Activated gamma-delta T cell (primary cell): ENCODE measurements at regions not wholly inside any gene's neighbourhood (a gene's known extent, or its start where the extent isn't known, plus 50 kb on each side); places are given as distances from the start of the nearest gene placed in this dataset.
"Not testable (repeated sequence)": the region's sequence is repeated elsewhere in the genome, so short reads cannot be mapped to it uniquely, and the experiment has no call there.

Source experiments
- DNase-seq: peaks from one replicate; lab custom pipeline; 2025; lab: John Stamatoyannopoulos, UW

DNA sequence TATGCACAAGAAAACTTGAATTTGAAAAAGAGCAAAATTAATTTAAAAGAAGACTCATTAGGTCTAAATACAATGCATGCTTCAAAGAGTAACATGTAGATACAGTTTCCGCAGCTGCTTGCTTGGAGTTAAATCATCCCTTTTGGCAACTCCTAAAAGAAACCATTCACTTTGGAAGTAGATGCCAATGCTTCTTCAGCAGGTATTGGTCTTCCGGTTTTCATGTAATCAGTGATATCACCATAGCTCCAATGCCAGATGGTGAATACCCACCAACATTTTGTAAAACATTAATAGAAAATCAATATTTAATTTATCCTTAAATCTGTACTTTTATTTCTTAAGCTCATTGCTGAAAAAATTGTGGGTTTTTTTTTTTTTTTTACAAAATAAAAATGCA, 381.1 kb upstream of the PHF14 start:
- DNase-seq: no peak

DNA sequence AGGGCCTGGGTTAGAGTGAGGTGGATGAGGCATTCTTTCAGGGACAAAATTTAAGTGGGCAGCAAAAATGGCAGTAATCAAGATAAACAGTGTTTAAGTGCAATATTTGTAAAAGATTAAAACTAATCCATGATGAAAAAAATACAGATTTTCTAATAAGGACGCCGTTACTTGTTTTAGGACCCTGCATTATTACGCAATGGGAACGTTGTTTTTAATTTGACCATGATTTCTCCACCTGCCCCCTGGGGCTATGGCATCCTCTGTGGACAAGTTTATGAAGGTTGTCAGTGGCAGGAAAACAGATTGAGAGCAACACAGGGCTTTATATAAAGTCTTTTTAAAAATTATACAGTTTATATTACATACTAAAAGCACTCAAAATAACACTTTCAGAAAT, 380.6 kb upstream of the PHF14 start:
- DNase-seq: no peak

DNA sequence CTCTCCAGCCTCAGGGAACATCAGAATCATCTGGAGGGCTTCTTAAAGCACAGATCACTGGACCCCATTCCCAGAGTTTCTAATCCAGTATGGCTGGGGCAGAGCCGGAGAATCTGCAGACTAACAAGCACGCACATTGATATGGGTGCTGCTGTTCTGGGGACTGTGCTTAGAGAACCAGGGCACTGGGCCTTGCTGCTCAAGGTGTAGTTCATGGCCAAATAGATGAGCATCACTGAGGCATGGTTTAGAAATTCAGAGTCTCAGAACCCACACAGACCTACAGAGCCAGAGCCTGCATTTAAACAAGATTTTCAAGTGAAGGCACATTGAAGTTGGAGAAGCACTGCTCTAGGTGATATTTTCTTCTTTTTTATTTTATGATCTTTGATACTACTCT, 376.8 kb upstream of the PHF14 start:
- DNase-seq: no peak

DNA sequence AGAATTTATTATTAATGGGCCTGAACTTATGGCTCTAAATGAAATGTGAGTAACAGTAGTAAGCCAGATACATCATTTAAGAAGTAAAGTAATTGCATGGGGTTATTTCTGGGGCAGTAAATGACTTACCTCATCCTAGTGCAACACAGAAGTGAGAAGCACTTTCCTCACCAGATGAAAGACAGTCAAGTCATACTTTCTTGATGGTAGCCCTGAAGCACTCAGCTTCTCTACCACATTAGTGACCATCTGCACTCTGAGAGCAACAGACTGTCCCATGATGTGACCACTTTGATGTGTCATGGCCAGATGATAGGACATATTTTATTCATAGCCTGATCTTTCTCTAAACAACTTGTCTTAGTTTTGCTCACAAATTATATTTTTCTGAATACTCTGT, 369.5 kb upstream of the PHF14 start:
- DNase-seq: no peak

DNA sequence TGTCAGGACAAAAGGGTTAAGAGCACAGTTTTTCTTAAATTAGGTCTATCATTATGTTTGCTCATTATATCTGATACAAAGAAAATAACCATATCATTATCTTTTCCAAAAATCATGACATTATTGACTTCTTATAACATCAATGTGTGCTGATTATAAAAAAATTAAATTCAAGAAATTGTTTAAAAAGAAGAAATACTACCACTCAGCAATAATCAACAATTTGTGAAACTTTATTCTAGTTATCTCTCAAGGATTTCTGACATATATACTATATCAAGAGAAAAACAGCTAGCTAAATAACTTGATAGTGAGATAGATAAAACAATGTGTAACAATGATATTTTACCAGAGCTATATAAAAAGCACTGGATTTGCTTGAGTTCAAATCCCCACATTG, 360.7 kb upstream of the PHF14 start:
- DNase-seq: no peak

DNA sequence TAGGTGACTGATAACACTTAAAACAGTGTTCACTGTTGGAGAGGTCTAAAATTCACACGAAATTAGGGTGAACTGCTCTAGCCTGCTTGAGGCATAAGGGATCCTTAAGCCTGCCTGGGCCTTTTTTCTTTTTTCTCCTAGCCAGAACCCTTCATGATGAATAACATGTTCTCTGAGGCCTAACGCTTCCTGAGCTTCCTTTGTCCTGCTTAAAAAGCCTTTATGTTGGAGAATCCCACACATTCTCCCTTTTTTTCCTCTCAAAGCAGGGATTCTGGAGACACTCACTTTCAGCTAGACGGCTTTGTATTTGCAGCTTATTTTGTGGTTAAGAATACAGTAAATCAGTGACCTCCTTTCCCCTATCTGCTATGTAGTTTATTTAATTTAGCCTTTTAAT, 354.7 kb upstream of the PHF14 start:
- no peak for DNase-seq

DNA sequence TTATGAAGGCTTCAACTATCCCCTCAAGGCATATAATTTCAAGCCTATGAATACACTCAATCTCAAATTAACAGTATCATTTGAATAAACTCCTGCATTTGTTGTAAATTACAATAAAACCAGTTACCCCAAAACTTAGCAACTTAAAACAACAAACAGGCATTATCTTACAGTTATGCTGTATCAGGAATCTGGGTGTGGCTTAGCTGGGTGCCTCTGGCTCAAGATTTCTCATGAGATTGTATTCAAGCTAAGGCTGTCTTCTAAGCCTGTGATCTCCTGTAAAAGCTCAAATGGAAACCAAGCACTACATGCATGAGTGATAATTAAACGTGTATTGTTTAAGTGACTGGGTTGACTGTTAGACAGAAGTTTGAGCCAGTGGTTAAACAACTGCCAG, 341.0 kb upstream of the PHF14 start:
- DNase-seq: no peak

DNA sequence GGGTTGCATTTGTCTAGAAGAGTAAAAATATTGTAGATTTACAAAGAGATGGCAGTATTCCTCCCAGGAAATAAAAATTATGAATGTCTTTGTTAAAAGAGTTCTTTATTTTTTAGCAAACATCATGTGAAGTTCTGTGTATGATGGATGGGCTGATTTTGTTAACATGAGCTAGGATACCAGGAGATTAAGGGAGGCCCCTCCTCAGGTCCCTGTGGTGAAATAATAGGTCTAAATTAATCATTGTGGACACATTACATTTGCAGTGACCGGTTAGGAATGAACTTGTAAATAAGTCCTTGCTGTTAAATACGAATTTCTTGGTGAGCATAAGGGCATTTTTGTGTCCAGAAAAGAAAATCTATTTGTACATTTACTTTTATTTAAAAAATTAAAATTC, 339.4 kb upstream of the PHF14 start:
- no peak for DNase-seq

DNA sequence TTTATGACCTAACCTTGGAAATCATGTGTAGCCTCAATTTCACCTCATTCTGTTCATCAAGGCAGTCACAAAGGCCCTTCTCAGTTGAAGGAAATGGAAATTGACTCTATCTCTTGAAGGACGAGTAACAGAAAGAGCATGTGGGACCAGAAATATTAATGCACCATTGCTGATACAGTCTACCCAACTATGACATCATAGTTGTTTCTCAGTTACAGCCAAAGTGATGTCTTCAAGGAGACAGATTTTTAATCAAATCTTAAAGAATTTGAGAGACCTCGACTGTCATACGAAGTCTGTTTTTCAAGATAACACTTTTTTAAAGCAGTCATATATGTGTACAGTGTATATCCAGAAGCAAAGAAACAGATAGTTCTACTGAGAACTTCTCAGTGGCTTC, 335.7 kb upstream of the PHF14 start:
- DNase-seq: no peak

DNA sequence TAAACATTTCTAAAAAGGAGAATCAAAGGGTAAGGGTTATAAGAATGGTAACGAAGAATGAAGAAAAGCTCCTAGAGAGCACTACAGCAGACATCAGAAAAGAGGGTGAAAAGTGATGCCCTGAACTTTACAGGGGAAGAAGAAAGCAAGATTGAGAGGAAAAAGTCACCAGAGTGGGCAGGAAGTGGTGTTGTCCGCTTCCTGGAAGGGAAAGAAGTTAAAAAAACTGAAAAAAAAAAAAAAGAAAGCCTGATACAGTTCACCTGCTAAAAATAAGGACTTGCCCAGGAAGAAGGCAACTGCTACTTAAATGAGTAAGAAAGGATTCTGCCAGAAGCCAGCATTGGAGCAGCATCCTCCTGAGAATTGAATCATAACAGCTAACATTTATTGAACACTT, 330.1 kb upstream of the PHF14 start:
- DNase-seq: no peak

DNA sequence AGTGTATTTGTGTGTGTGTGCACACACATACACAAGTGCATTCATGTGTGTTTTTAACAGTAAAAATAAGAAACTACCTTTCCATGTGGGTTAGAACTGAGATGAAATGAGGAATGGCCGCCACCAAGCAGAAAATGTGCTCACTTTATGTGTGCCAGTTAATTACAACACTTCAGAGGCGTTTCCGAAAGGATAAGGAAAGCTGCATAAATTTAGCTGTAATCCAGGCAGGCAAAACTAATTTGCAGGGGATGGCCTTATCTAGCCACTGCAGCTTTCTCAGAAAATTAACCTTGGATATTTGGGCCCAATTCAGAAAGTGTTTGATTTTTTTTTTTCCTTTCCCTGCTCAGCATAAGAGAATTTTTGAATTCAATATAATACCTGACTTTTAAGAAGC, 328.8 kb upstream of the PHF14 start:
- DNase-seq: no peak

DNA sequence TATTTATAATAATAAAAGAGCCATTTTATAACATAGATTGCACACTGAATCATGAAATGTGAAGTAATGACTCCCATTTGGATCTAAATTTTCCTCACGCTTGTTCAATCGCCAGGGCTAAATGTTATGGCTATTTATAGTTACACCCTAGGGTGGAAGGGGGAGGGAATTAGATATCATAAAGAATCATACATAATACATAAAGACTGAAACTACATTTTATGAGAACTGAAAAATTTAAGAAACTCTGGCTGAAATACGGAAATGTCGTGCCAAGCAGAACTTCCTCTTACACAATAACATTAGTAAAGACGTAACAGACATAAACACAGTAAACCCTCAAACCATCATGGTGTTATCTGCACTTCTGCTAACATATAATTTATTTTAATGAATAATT, 327.5 kb upstream of the PHF14 start:
- DNase-seq: no peak

DNA sequence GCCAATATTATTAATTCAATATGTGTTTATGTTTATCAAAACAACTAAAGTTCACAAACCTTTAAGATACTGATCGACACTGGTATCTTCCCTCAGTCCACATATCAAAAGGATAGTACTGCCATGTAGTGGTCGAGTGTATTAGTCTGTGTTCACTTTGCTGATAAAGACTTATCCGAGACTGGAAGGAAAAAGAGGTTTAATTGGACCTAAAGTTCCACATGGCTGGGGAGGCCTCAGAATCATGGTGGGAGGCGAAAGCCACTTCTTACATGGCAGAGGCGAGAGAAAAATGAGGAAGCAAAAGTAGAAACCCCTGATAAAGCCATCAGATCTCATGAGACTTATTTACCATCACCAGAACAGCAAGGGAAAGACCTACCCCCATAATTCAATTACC, 325.4 kb upstream of the PHF14 start:
- no peak for DNase-seq

DNA sequence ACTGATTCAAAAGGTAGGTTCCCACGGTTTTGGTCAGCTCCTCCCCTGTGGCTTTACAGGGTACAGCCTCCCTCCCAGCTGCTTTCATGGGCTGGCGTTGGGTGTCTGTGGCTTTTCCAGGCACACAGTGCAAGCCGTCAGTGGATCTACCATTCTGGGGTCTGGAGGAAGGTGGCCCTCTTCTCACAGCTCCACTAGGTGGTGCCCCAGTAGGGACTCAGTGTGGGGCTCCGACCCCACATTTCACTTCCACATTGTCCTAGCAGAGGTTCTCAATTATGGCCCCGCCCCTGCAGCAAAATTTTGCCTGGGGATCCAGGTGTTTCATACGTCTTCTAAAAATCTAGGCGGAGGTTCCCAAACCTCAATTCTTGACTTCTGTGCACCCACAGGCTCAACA, 324.6 kb upstream of the PHF14 start:
- DNase-seq: not testable (repeated sequence)

DNA sequence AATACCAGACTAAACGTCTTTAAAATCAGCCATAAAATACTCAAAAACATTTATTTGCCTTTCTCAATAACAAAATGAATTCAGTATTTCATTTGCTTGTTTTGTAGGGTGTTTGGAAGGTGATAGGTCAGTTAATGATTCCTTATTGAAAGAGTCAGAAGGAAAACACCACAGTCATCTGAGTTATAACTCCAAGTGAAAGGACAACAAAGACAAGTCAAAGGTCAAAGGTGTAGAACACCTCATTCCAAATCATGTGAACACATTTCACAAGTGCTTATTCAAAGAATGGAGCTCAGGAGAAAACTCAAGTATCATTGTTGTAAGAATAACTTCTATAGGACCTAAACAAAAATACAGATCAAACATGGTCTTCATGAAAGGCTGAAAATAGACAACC, 318.6 kb upstream of the PHF14 start:
- no peak for DNase-seq

DNA sequence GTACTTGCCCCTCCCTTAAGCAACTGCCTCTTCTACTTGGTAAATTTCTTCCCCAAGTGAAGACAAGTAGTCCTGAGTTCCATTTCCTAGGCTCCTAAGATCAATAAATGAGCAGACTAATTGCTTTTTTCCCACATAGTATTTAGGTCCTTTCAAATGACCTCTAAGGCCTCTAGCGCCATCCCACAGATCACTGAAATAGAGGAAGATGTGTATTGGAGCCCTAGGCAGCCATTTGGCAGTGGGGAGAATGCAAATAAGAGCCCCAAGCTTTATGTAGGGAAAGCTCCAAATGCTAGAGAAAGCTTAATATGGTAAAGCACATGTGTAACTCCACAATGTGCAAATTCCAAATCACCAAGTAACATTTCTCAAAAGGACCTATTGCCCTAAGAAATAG, 316.5 kb upstream of the PHF14 start:
- DNase-seq: no peak

DNA sequence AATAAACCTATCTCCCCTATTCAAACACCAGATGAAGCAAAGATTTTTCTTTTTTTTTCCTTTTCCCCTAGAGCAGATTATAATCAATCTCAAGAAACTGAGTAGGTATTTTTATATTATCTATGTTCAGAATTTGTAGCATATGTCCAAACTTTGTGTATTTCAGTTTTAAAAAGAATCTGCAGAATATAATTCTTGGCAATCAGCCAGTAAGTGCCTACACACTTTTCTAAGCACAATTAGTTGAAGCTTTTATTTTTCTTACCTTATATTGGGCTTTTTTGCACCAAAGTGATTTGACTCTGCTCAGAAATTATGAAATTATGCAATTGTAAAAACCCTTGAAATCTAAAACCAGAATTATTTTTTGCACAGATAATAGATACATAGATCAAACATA, 315.8 kb upstream of the PHF14 start:
- no peak for DNase-seq

DNA sequence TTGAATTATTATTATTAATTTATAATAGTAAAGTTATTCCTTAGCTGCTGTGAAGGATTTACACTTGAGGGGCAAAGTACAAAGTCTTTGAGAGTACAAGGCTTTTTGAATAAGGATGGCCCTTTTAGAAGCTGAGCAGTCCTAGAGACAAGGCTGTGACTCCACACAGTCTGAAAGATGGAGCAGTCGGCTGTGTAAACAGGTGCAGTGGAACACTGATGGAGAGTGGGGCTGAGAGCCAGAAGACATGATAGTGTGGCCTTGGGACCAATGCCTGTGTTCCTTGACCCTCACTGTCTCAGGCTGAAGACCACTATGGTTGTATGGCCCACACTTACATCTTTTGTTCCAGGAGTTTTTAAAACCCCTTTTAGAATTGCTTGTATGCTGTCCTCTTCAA, 311.2 kb upstream of the PHF14 start:
- DNase-seq: no peak

DNA sequence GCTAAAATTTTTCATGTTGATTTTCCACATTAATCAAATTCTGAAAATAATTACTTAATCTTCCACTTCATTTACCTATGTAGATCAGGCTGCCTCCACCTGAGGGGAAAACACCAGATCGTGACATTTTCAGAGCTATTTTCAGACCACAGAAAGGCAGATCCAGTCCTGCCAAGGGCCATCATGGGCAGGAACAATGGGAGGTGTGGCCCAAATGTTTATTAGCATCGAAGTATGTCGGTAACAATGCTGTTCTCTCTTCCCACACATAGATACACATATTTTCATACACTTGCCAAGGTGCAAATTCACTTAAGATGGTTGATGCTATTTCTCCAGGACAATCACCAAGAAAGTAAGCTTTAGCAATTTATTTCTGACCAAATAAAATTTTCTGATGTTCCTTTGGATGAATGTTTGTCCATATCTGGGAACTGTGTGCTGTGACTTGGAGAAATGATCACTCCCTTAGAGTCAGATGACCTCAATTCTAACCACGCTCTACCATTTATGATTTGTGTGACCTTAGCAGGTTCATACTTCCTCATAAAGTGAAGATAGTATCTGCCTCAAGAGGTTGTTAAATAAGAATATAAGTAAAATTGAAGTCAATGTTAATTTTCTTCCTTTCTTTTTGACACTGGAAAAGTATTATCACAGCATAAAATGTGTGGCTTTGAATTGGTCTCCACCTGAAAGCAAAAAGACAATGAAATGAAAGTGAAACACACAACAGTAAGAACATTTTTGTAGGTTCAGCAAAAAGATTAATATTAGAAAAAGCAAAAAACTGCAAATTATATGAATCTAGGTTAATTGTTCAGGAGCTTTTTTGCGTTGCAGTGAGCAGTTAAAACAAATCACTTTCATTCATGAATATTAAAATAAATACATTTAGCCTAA, 310.4 kb upstream of the PHF14 start:
- no peak for DNase-seq

DNA sequence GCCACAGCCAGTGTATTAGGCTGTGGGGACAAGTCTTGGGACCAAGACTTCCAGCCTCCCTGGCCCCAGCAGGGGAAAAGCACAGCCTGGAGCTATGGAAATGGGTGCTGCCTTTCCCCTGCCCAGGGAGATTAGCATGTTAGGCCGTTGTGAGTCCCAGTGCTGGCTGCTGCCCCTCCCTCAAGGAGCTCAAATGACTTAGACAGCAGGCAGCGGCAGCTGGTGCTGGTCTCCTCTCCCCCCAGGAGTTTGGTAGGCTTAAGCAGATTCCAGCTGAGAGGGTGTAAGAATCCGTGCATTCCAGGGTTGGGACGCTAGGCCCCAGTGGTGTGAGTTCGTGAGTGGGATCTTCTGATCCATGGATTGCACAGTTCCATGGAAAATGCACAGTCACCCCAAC, 301.5 kb upstream of the PHF14 start:
- DNase-seq: no peak

DNA sequence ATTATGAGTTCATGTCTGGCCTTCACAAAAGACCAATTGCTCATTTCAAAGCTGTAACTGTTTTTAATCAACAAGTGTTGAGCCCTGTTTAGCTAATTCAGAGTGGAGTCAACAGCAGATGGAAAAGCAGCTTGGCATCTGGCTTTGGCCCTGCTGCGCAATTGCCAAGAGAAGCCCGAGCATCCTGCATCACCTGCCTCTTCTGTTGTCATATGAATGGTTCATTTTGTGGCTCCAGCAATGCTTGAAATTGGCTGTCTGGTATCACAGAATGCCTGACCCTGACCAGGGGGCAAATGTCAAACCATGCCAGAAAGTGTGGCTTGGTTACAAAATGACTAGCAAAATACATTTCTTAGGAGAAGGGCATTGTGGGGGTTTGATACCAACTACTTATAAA, 296.5 kb upstream of the PHF14 start:
- DNase-seq: no peak

DNA sequence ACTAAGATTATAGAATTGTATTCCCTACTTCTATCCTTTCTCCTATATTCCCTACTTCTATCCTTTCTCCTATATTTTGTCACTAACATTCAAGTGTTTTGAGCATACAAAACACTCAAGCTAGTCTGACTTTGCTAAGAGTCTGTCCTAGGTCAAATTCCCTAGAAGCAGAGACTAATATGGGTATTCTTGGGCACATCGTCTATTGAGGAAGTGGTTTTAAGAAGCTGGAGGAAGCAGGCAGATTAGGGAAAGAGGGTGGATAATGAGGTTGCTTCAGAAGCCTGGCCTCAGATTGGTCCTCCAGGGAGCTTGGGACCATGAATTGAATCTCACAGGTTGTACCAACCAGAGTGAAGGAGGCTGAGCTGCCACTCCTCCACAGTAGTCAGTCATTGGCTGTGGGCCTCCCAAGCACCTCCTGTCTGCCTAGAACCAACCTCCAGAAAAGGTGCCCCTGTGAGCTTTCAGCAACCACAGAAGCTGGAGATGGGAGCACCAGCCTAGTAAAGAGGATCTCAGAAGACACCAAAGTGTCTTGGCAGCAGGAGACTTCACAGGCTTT, 295.9 kb upstream of the PHF14 start:
- no peak for DNase-seq

DNA sequence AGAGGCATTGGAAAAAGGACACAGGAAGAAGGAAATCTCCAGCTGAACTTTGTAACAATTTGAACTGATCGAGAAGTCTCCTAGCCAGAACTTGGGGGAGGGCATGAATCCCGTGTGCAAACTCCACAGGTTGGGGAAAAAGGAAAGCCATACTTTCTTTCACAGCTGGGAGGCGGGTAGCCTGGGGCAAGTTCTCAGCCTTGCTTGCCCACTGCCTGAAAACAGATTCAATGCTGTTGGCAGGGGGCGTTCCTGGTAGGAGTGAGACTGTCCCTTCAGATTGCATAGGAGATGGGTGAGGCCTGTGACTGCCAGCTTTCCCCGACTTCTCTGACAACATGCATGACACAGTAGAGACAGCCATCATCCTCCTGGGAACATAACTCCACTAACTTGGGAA, 289.1 kb upstream of the PHF14 start:
- DNase-seq: no peak

DNA sequence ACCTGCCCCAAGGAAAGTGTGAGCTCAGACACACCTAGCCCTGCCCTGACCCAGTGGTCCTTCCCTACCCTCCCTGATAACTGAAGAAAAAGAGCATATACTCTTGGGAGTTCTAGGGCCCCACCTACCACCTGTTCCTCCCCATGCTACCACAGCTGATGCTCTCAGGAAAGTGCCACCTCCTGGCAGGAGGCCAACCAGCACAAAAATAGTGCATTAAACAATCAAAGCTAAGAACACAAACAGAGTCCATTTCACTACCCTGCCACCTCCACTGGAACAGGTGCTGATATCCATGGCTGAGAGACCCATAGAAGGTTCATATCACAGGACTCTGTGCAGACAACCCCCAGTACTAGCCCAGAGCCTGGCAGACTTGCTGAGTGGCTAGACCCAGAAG, 288.6 kb upstream of the PHF14 start:
- DNase-seq: no peak
